NCI-H128 (cell line): ENCODE measurements at regions not wholly inside any gene's neighbourhood (a gene's known extent, or its start where the extent isn't known, plus 50 kb on each side); places are given as distances from the start of the nearest gene placed in this dataset.

Source experiments
- DNase-seq: peaks from one replicate; lab custom pipeline; 2025; ENCODE audit not compliant: unreplicated experiment; lab: John Stamatoyannopoulos, UW

DNA sequence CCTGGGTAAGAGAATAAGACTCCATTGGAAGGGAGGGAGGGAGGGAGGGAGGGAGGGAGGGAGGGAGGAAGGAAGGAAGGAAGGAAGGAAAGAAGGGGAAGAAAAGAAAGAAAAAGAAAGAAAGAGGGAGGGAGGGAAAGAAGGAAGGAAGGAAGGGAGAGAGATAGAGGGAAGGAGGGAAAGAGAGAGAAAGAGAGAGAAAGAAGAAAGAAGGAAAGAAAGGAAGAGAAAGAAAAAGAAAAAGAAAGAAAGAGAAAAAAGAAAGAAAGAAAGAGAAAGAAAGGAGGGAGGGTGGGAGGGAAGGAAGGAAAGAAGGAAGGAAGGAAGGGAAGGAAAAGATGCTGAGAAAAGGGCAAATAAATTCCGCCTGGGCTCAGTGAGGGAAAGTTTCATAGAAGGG lies 74.7 kb upstream of the IFNAR2 start:
- no peak for DNase-seq

DNA sequence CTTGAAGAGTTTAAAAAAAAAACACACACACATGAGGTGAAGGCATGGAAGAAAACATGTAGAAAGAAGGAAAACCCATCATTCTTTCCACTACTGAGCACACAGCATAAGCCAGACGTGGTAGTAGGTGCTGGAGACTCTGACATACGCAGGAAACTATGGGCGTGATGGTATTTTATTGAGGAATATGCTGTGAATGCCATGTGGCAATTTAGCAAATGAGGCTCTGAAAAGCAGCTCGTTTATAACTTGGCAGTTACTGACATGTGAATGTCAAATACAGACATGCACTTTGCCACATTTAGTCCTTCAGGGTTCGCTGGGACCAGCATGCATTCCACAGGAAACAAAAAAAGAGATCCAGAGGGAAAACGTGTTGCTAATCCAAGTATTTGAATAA lies 74.3 kb upstream of the IFNAR2 start:
- DNase-seq: no peak

DNA sequence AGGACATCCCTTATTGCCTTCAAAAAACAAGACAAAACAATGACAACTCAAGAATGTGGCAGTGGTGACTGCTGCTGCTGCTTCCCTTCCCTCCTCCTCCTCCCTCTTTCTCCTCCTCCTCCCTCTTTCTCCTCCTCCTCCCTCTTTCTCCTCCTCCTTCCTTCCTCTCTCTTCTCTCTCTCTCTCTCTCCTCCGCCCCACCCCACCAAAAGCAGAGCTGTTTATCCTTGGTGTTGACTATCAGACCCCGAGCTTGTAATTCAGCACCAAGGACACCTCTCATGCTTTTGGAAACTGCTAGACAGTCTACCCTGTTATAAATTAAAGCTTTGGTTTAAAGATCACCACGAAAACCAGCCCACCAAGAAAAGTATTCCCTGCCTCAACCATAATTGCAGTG lies 72.4 kb upstream of the IFNAR2 start:
- no peak for DNase-seq

DNA sequence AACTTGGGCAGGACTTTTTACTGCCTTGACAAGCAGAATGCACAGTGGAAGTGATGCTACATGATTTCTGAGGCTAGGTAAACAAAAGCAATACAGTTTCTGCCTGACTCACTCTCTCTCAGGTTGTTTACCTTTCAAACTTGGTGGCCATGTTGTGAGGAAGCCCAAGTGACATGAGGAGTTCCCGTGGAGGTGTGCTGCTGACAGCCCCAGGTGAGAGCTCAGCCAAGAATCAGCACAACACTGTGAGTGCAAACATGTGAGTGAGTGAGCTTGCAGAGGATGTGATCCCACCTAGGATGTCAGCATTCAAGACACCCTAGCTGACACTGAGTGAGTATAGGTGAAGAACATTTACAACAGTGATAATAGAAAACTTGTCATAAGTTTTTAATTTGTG lies 71.1 kb upstream of the IFNAR2 start:
- no peak for DNase-seq

DNA sequence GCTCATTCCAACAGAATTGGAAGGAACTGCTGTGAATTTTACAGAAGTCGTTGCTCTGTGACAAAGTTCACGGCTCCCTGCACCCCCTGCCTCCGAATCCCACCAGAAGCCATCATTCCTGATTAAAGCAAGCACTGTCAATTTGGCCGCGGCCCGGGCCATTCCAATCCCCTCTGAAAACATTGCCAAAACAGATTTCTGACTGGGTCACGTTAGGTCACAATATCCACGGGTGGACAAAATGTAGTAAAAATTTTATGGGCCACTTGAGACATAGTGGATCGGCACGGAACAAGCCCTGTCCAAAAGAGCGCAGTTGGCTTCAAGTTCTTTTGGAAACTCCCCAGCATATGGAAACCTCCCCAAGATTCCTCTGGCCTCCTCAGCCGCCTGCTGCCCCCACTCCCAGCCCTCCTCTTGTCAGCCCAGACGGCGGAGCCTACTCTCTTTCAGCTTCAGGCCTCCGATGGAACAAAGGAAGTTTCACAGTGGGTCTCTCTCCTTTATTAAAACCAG lies 67.2 kb upstream of the IFNAR2 start:
- no peak for DNase-seq

DNA sequence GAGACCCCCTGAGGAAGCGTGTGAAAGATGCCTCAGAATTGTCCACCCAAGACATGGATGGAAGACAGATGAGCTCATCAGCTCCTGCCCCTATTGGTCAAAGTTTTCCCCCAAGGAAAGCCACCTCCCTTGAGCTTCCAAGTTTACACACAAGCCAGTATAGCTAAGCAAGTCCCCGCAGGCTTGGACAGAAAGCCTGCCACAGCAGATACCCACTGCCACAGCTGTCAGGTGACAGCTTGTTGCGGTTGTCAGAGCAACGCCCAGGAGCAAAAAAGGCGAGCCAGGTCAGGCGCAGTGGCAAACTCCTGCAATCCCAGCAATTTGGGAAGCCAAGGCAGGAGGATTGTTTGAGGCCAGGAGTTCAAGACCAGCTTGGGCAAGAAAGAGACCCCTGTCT lies 60.9 kb upstream of the IFNAR2 start:
- no peak for DNase-seq

DNA sequence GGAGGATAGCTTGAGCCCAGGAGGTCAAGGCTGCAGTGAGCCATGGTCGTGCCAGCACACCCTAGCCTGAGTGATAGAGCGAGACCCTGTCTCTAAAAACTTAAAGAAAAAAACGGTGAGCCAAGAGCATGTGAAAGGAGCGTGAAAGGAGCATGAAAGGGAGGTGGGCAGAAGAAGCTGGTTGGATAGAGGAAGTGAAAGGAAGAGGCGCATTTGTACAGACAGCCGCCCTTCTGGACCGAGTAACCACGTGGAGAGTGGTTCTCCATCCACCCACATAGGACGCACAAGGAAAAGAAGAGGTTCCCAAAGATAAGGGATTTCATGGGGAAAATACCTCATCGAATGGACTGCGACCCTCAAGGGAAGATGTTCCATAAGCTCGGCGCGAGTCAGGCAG lies 60.4 kb upstream of the IFNAR2 start:
- DNase-seq: no peak

DNA sequence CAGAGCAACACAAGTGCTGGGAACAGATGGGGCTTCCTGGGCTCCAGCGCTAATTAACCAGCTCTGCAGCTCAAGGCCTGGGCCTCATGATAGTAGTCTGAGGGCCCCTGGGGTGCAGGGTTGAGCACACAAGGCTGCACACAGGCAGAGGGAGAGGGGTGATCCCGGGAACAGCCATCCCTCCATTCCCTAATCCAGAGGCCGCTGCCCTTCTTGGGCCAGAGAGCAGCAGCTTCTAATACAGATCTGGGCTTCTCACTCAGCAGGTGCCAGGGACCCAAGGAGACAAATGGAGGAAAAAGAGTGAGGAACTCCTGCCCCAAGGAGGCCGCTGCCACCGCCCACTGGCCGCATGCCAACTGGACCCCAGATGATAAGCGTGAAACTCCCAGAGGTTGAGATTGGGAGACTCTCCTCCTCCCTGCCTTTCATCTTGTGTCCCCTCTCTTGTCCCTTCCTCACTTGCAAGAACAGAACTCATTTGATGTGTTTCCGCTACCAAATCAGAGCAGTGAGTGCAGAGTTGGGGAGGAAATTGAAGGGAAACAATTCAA lies 58.0 kb upstream of the IFNAR2 start:
- DNase-seq: no peak

DNA sequence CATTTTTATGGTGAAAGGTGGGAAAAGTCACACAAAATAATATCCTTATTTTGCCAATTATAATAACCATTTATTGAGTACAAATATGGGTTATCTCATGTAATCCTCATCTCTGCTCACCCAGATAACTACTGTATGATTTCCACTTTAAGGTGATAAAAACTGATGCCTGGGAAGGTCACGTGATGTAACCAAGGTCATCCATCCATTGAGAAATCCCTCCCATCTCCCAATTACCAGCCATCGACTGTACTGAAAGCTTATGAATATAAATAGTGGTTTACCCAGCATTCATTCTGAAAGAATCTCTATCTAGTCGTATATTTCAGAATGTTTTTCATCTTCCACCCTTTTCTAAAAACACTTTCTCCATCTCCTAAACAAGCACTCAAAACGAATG lies 55.0 kb upstream of the IFNAR2 start:
- DNase-seq: no peak
